Adrenal gland (tissue), 9 donors: ENCODE measurements at regions not wholly inside any gene's neighbourhood (a gene's known extent, or its start where the extent isn't known, plus 50 kb on each side); places are given as distances from the start of the nearest gene placed in this dataset.

Experiments used
- DNase-seq, 7 donors: peaks; one replicate each; pipeline ENCODE4 v3.0.0-alpha.2; 2019 to 2020
- H3K27ac ChIP-seq, 5 donors: fragments of 200-600 bp; sonication (generic) in 4 of 5; 1 replicate in 3 of 5; 2 replicates in 2 of 5; pipeline versions ENCODE4 v1.5.1 to v1.8.0; 2016 to 2020; ENCODE audit warnings: mild to moderate bottlenecking in 1 of 5
- H3K27me3 ChIP-seq: fragments of 200-600 bp; 2 replicates; pipeline ENCODE4 v1.8.0; 2021
- H3K36me3 ChIP-seq, 2 donors: fragments of 200-600 bp; replicated peaks in 1 of 2; 1 replicate in 1 of 2; 2 replicates in 1 of 2; pipeline versions ENCODE4 v1.5.1 to v1.8.0; 2018 to 2022
- H3K4me1 ChIP-seq, 2 donors: fragments of 200-600 bp; replicated peaks in 1 of 2; 1 replicate in 1 of 2; 2 replicates in 1 of 2; pipeline versions ENCODE4 v1.5.1 to v1.8.0; 2018 to 2021
- H3K4me3 ChIP-seq, 4 donors: fragments of 200-600 bp; sonication (generic) in 3 of 4; one replicate each; pipeline ENCODE4 v1.5.1; 2016 to 2018
- H3K9me3 ChIP-seq, 3 donors: fragments of 200-600 bp; sonication (generic) in 1 of 3; replicated peaks in 1 of 3; 1 replicate in 2 of 3; 2 replicates in 1 of 3; pipeline versions ENCODE4 v1.5.1 to v1.8.0; 2016 to 2021
- POLR2A ChIP-seq, 2 donors: fragments of 450-650 bp; IDR thresholded peaks; one replicate each; pipeline ENCODE4 v1.6.1; 2017; ENCODE audit warnings: antibody characterized with exemption in 2 of 2, mild to moderate bottlenecking in 2 of 2, moderate library complexity in 1 of 2
- WGBS, 4 donors: extraction: QIAGEN DNeasy Blood & Tissue Kit in 2 of 4; methylation state at CpG; one replicate each; pipeline versions ENCODE4 v1.1.5 to v1.1.7; 2013 to 2017; 5-methylcytosine and 5-hydroxymethylcytosine counted together
- intact Hi-C, 2 donors: fragments of 100-400 bp; cut with DNase I; formaldehyde crosslinking; loops; one replicate each; pipeline versions ENCODE4 v1.14.1 to v1.15.0; 2022 to 2023
- TF ChIP-seq, protein P1 (sequence below), 6 experiments: fragments of 450-650 bp in 4 of 6; fragments of 200-600 bp in 2 of 6; sonication (generic) in 1 of 6; IDR thresholded peaks; 1 replicate in 5 of 6; 2 replicates in 1 of 6; pipeline versions ENCODE4 v1.5.1 to v1.8.0; 2016 to 2021; ENCODE audit warnings: antibody characterized with exemption in 6 of 6, mild to moderate bottlenecking in 2 of 6, moderate library complexity in 1 of 6
- donor health status: healthy with polysubstance abuse.
- donor health status: Bipolar disorder and iron deficiency.
- donor health status: DM: yes; HTN: yes; CAD: no.
- donor health status: DM: no; HTN: no; CAD: no.
- donor health status: DM: no; HTN: no; CAD: no.

DNA sequence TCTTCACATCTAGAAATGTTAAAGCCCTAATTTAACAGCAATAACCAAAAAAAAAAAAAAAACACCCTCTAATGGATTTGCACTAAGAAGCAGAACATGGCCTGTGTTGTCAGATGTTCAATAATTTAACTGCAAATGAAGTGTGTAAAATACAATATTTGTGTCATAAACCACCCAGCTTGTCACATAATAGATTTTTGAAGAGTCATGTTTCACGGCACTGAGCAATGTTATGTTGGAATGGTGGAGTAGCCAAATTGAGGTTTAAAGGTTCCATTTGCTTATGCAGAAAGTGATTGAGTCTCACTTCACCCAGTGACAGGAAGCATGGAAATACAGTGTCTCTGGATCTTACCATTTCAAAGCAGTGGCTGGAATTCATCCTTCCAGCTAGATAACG is 173.2 kb upstream of the XYLT1 start:
- H3K9me3 ChIP-seq: no peaks in the 10 kb centered on the region

DNA sequence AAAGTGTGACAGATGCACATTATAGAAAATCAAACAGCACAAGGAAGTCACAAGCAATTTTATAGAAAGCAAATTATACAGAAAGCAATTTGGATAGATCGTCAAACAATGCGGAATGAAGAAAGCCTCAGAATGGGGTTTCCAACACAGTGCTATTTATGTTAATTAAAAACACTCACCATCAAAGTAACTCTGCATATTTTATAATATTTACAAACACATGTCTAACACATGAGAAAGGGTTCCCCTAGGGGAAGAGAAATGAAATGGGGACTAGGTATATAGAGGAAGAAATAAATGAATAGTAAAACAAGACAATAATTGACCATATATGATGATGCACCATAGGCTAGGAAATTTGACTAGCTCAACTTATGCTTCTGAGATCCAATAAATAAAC is 171.2 kb upstream of the XYLT1 start:
- H3K4me3 ChIP-seq: no peak overlapping the region
- no peak for DNase-seq
- no peaks in the 10 kb centered on the region for H3K9me3 ChIP-seq
- 84 to 94% (median 92%) methylated on average over 2 of the region's 2 CpGs for WGBS, 4 donors
- no peaks in the 10 kb centered on the region for H3K27me3 ChIP-seq
- no peaks in the 10 kb centered on the region for H3K4me1 ChIP-seq
- TF ChIP-seq POLR2A (IDR thresholded peaks at IDR 0.05): no peak
- TF ChIP-seq, protein P1, sequence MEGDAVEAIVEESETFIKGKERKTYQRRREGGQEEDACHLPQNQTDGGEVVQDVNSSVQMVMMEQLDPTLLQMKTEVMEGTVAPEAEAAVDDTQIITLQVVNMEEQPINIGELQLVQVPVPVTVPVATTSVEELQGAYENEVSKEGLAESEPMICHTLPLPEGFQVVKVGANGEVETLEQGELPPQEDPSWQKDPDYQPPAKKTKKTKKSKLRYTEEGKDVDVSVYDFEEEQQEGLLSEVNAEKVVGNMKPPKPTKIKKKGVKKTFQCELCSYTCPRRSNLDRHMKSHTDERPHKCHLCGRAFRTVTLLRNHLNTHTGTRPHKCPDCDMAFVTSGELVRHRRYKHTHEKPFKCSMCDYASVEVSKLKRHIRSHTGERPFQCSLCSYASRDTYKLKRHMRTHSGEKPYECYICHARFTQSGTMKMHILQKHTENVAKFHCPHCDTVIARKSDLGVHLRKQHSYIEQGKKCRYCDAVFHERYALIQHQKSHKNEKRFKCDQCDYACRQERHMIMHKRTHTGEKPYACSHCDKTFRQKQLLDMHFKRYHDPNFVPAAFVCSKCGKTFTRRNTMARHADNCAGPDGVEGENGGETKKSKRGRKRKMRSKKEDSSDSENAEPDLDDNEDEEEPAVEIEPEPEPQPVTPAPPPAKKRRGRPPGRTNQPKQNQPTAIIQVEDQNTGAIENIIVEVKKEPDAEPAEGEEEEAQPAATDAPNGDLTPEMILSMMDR (IDR thresholded peaks at IDR 0.05): no peak
- H3K36me3 ChIP-seq: no peaks in the 10 kb centered on the region
- intact Hi-C loops: no loop called here
- no peak overlapping the region for H3K27ac ChIP-seq

More for the DNA sequence above, 173.2 kb upstream of the XYLT1 start:
- no peak for DNase-seq
- Histone ChIP-seq H3K27me3 (no peaks in the 10 kb centered on the region), H3K36me3 (no peaks in the 10 kb centered on the region), H3K4me1 (no peaks in the 10 kb centered on the region), H3K4me3 (no peak overlapping the region), H3K27ac (no peak overlapping the region)
- intact Hi-C loops: no loop called here
- 87 to 94% (median 89%) methylated on average over 2 of the region's 2 CpGs for WGBS, 4 donors
- TF ChIP-seq POLR2A (IDR thresholded peaks at IDR 0.05): no peak
- TF ChIP-seq, protein P1 (IDR thresholded peaks at IDR 0.05): no peak

DNA sequence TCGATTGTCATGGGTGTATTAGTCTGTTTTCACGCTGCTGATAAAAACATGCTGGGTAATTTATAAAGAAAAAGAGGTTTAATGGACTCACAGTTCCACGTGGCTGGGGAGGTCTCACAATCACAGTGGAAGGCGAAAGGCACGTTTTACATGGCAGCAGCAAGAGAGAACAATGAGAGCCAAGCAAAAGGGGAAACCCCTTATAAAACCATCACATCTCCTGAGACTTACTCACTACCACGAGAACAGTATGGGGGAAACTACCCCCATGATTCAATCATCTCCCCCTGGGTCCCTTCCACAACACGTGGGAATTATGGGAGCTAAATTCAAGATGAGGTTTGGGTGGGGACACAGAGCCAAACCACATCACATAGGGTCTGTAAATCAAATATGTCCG is 167.4 kb upstream of the XYLT1 start:
- DNase-seq: no peak
- Histone ChIP-seq H3K4me3 (no peak overlapping the region), H3K27me3 (no peaks in the 10 kb centered on the region), H3K9me3 (no peaks in the 10 kb centered on the region), H3K4me1 (no peaks in the 10 kb centered on the region), H3K36me3 (no peaks in the 10 kb centered on the region), H3K27ac (no peak overlapping the region)
- 51 to 64% (median 56%) methylated on average over 8 of the region's 8 CpGs for WGBS, 4 donors
- no peak for TF ChIP-seq POLR2A (IDR thresholded peaks at IDR 0.05)
- TF ChIP-seq, protein P1 (IDR thresholded peaks at IDR 0.05): no peak
- intact Hi-C loops: no loop called here

DNA sequence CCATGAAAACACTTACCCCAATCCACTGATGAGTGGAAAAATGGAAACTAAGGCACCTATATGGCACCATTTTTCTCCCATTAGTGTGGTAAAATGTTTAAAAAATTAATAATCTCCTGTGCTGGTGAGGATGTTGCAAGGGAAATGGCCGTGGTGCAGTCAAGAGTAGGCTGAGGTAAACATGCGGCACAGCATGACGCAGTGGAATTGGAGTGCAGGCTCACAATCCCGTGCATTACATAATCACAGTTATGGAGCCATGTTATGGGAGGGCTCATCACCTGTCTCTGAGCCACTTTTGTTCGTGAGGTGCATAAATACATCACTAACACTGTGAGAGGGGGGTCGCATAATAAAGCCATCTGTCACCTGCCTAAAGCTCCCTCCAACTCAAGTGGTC is 164.4 kb upstream of the XYLT1 start:
- H3K36me3 ChIP-seq: no peaks in the 10 kb centered on the region
- H3K4me1 ChIP-seq: no peaks in the 10 kb centered on the region
- H3K9me3 ChIP-seq: no peaks in the 10 kb centered on the region
- no peak for DNase-seq
- H3K27me3 ChIP-seq: no peaks in the 10 kb centered on the region
- TF ChIP-seq, protein P1 (IDR thresholded peaks at IDR 0.05): no peak
- TF ChIP-seq POLR2A (IDR thresholded peaks at IDR 0.05): no peak
- H3K4me3 ChIP-seq: no peak overlapping the region
- H3K27ac ChIP-seq: no peak overlapping the region
- intact Hi-C loops: no loop called here
- WGBS, 4 donors: 81 to 88% (median 83%) methylated on average over 6 of the region's 6 CpGs
